Transverse colon (tissue), 4 donors: ENCODE measurements at regions not wholly inside any gene's neighbourhood (a gene's known extent, or its start where the extent isn't known, plus 50 kb on each side); places are given as distances from the start of the nearest gene placed in this dataset.

Experiments used
- CTCF ChIP-seq, 5 experiments: fragments of 200-600 bp in 3 of 5; fragments of 450-650 bp in 2 of 5; sonication (generic) in 3 of 5; IDR thresholded peaks; 1 replicate in 2 of 5; 2 replicates in 3 of 5; pipeline ENCODE4 v1.5.1; 2016 to 2017; ENCODE audit warnings: antibody characterized with exemption in 5 of 5, inconsistent platforms in 3 of 5, mild to moderate bottlenecking in 2 of 5, moderate library complexity in 1 of 5
- EP300 ChIP-seq: sonication (generic); formaldehyde crosslinking; IDR thresholded peaks from one replicate; pipeline ENCODE4 v1.6.1; 2017; ENCODE audit warnings: antibody characterized with exemption, low read depth
- POLR2A ChIP-seq: fragments of 450-650 bp; IDR thresholded peaks from one replicate; pipeline ENCODE4 v1.6.1; 2016; ENCODE audit warnings: antibody characterized with exemption, mild to moderate bottlenecking, moderate library complexity
- POLR2AphosphoS5 ChIP-seq, 3 donors: sonication (generic); formaldehyde crosslinking; IDR thresholded peaks; one replicate each; pipeline ENCODE4 v1.6.1; 2016; ENCODE audit warnings: antibody characterized with exemption in 3 of 3

DNA sequence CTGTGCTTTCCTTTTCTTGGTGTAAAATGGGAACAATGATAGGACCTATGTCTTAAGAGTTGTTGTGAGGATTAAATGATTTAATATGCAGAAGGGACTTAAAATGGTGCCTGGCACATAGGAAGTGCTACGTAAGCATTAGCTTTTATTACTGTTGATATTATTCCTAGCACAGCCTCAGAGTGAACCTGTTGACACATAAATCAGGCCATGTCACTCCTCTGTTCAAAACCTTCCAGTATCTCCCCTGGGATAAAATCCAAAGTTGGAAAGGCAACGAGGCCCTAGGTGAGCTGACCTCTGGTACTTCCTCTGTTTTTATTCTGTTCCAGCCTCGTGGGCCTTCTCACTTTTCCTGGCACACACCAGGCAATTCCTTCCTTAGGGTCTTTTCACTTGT lies 108.8 kb upstream of the CADM1 start:
- no peak for TF ChIP-seq CTCF (IDR thresholded peaks at IDR 0.05)
- no peak for TF ChIP-seq POLR2AphosphoS5 (IDR thresholded peaks at IDR 0.05)
- TF ChIP-seq EP300, result no peak
- TF ChIP-seq POLR2A, result no peak
